GM18907 (cell line): ENCODE measurements at regions not wholly inside any gene's neighbourhood (a gene's known extent, or its start where the extent isn't known, plus 50 kb on each side); places are given as distances from the start of the nearest gene placed in this dataset.
A peak's percentile ranks its signal among the peaks of the same experiment; 100 is the strongest.
"Not testable (repeated sequence)": the region's sequence is repeated elsewhere in the genome, so short reads cannot be mapped to it uniquely, and the experiment has no call there.

Experiments used
- ATAC-seq: cut with Tn5 transposase; IDR thresholded peaks from one replicate; pipeline ENCODE4 v1.9.1; 2021; ENCODE audit warnings: mild to moderate bottlenecking, moderate library complexity; ENCODE audit not compliant: unreplicated experiment

DNA sequence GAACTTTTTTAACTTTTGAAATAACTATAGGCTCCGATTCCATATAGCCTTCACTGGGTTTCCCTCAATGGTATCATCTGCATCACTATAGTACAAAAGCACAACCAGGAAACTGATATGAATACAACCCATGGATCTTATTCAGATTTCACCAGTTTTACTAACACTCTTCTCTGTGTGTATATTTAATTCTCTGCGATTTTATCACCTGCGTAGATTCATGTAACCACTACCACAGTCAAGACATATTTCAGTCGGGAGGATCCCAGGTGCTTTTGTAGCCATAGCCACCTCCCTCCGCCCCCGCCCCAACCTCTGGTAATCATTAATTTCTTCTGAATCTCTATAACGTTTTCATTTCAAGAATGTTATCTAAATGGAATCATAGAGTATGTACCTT lies 82.8 kb upstream of the C7orf33 start:
- ATAC-seq: no peak

DNA sequence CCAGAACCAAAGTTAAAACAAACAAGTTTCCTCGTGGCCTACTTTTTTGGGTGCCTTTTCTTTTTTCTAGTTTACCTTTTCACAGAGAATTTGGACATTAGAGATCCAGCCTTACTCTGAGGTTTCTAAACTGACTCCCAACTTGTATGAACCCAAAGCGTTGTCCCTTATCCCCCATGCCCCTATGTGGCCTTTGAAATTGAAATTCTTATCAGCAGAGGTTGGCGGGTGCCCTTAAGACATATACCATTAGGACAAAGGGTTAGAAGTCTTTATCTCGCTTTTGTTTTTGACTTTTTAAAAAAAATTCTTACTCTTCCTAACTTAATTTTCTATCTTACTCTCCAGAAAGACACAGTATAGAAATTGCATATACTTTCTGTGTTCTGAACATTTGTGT lies 76.3 kb upstream of the C7orf33 start:
- ATAC-seq: no peak

DNA sequence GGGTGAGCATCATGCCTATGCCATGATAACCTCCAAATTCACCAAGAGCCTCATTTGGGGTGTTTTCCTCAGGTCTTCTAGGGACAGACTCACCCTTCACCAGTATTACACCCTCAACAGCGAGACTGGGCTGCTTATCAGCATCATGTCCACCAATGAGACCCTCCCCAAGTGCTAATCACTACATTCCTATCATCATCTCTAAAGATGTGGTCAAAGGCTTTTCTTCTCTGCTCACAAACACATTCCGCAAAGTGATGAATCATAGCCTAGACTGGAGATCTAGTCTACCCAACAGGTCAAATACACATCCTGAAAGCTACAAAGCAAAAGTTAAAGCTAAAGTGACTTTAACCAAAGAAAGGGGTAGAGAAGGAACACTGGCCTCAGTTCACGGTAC lies 75.3 kb upstream of the C7orf33 start:
- ATAC-seq: no peak

DNA sequence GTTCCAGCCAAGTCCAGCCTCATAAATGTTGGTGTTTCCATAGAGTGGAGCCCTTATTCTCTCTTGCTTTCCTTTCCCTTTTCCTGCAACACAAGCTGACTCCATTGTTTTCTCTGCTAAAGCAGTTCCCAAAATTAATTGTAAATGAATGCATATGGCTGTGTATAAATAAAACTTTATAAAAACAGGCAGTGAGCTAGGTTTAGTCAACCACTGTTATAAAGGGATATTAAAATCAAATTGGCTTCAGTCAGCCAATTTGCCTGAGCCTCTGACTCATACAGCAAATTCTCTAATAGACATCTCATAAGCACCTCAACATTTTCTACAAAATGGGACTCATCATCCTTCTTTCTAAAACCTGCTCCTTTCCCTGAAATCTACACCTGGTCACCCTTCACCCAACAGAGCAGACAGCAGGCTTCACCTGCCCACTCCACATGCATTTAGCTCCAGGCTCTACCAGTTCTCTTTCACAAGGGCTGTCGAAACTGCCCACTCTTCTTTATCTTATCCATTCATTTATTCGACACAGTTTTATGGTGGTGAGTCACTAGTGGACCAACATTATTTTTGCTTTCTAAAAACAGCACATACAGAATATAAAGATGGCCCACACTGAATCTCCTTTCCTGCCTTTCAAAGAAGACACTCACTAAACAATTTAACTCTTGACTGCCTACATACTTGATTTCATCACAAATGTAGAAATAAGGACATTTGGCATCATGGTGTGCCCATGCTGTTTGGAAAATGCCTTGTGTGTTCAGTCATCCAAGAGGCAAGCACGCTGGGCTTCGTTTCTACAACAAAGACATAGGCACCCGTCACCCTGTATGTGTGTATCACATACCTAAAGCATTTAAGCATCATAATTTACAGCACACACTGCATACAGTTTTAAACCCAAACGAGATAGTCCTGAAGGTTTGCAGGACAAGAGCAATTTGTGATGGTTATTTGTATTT lies 74.6 kb upstream of the C7orf33 start:
- no peak for ATAC-seq

DNA sequence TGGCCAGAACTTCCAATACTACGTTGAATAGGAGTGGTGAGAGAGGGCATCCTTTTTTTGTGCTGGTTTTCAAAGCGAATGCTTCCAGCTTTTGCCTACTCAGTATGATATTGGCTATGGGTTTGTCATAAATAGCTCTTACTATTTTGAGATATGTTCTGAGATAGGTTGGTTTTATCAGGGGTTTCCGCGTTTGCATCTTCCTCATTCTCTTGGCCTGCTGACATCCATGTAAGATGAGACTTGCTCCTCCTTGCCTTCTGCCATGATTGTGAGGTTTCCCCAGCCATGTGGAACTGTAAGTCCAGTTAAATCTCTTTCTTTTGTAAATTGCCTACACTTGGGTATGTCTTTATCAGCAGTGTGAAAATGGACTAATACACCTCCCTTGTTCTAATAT lies 71.2 kb upstream of the C7orf33 start:
- not testable (repeated sequence) for ATAC-seq

DNA sequence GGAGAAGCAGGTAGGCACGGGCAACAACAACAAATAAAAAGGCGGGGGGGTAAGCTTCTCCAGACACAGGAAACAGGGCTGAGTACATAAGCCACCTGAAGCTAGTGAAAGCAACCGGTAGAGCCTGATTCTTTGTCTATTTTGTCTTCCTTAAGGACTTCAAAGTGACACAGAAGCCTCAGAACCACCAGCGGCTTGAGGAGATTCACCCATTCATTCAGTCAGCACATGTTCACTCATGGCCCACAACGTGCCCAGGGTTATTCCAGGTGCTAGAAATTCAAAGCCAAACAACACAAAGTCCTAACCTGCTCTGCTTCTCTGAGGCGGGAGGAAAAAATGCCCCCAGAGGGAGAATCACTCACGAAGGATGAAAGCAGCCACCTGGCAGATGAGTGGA lies 69.3 kb upstream of the C7orf33 start:
- ATAC-seq: no peak

DNA sequence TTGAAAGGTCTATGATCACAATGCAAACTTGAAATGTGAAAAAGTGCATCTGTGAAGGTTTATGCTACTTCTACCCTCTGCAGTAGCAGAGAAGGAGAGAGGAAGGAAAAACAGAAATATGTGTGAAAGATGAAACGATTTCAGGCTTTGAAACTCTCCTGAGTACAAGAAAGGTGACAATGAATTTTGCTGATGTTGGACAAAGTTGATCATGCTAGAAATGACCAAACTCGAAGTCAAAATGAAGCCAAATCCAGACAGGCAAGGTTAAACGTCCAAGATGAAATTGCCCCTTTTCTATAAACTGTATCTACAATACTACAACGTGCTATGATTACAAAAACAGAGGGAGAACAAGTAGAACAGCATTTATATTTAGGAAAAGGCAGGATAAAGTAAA lies 67.0 kb upstream of the C7orf33 start:
- ATAC-seq: no peak

DNA sequence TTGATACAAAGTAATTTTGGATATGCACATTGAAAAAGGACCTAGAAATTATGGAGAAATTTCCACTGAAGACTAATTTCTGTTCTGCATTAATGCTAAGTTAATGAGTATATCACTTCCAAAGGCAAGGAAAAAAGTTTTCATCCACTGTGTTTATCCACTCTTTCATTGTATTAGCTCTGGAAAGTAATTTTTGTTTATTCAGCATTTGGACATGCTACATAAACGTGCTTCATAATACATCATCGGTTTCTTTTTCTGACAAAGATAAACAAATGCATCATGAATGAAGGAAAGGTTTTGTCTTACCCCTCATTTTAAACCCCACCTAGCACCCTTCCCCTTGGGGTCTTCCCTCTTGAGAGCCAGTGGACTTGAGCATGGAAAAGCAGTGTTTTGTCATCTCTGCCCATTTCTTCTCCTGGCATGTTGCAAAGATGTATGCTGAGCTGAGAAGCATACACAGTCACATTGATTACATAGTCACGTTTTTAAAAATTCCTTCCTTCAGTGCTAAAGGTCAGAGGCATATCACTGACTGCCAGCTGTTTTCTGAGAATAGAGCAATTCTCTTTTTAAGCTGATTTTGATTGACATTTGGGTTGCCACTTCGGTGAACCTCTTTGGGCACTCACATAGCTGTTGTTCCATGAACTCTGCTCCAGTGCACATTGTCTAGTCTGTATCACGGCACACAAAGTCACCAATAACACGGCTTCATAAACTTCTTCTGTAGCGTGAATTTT lies 65.9 kb upstream of the C7orf33 start:
- ATAC-seq: no peak

DNA sequence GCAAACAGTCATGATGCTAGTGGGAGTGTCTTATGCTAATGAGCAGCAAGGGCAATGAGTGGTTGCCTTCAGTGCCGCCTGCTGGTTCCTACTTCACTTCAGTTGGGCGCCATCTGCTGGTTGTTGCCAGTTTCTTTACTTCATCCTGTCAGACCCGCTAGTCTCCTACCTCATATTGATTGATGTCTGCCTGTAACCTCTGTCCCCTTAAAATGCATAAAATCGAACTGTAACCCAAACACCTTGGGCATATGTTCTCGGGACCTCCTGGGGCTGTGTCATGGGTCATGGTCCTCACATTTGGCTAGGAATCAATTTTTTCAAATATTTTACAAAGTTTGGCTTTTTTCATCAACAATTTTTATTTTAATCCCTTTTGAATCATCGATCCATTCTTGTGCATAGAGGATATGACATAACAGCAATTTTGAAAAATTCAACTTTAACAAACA lies 62.8 kb upstream of the C7orf33 start:
- peak; percentile 100 for ATAC-seq

DNA sequence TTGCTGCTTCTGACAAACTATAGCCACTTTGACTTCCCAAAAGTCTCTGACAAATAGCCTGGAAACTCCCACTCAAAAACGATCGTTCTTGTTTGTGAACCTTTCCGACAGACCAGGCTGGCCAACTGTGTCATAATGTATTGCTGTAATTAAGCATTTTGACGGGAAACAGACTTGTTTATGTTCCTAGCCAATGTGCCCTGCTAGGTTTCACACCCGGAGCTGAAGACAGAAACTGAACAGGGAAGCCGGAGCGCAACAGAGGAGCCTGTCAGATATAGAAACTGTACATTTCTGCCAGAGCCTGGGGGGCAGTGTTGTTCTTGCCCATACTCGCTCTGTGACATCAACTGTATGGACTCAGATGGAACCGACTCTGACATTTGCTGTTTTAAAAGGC lies 55.3 kb upstream of the C7orf33 start:
- ATAC-seq: no peak

DNA sequence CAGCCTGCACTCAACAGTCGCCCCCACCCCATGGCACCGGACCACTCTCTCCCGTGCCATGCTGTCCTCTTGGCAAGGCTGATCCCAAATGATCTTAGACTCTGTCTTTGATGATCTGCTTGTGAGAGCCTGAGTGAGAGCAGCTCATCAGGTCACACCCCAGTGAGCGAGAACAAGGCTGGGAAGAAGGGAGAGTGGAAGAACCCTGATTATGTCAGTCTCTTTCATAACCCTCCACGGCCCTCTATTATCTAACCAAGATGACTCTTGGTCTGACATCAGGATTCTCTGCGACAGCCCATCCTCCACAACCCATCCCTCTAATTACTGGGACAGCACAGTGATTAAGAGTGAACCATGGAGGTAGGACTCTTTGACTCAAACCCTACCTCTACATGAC lies 53.1 kb upstream of the C7orf33 start:
- no peak for ATAC-seq

DNA sequence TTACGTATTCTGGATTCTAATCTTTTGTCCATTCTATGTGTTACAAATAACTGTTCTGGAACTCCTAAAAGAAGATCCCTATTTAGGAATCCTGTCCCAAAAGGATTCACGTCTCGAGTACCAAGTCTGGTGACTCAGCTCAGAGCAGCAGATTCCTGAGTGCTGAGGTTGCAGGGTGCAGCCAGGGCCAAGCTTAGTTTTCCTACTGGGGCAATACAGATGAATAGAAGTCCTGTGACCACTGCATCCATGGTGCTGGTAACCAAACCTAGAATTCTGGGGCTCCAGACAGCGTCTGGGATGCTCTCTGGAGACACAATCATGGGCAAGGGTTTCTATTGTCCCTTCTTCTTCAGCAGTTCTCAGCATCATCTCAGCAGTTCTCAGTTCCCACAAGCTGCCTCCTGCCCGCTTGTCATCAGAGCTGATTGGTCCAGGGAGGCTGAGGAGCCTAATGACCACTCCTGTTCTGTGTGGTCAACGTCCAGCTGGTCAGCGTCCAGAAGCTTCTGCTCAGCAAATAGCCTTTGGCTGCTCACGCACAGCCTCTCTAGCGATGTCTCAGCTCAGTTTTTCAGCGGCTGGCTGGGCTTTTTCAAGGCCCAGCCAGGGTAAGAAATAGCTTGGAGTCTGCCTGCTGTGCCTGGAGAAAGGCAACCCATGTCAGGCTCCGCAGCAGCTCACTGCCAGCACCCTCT lies 50.4 kb upstream of the C7orf33 start:
- ATAC-seq: no peak
